ENCODE measurements at regions not wholly inside any gene's neighbourhood (a gene's known extent, or its start where the extent isn't known, plus 50 kb on each side); places are given as distances from the start of the nearest gene placed in this dataset.

GRCh38 chr11:69385144-69385820 lies 91.3 kb downstream of the MYEOV start:
- TF ChIP-seq, protein P1, sequence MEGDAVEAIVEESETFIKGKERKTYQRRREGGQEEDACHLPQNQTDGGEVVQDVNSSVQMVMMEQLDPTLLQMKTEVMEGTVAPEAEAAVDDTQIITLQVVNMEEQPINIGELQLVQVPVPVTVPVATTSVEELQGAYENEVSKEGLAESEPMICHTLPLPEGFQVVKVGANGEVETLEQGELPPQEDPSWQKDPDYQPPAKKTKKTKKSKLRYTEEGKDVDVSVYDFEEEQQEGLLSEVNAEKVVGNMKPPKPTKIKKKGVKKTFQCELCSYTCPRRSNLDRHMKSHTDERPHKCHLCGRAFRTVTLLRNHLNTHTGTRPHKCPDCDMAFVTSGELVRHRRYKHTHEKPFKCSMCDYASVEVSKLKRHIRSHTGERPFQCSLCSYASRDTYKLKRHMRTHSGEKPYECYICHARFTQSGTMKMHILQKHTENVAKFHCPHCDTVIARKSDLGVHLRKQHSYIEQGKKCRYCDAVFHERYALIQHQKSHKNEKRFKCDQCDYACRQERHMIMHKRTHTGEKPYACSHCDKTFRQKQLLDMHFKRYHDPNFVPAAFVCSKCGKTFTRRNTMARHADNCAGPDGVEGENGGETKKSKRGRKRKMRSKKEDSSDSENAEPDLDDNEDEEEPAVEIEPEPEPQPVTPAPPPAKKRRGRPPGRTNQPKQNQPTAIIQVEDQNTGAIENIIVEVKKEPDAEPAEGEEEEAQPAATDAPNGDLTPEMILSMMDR (IDR thresholded peaks at IDR 0.05), result no peak
- TF ChIP-seq POLR2A (IDR thresholded peaks at IDR 0.05) (no peak), POLR2AphosphoS5 (IDR thresholded peaks at IDR 0.05) (no peak)

Measured in prostate gland (tissue), 2 donors.